LNCaP clone FGC (cell line): ENCODE measurements at regions not wholly inside any gene's neighbourhood (a gene's known extent, or its start where the extent isn't known, plus 50 kb on each side); places are given as distances from the start of the nearest gene placed in this dataset.
A peak's percentile ranks its signal among the peaks of the same experiment; 100 is the strongest.

Source experiments
- DNase-seq: peaks from one replicate; pipeline ENCODE4 v3.0.0-alpha.2; 2011; ENCODE audit warnings: low read depth
- H3K4me3 ChIP-seq: 2 replicates; pipeline ENCODE4 v1.5.1; 2011; ENCODE audit warnings: mild to moderate bottlenecking, low read depth, low read length, control low read depth
- CTCF ChIP-seq: IDR thresholded peaks from 2 replicates; pipeline ENCODE4 v1.5.1; 2012; ENCODE audit warnings: mild to moderate bottlenecking; ENCODE audit not compliant: control insufficient read depth, insufficient read depth; ENCODE audit errors: extremely low read depth

- TF ChIP-seq CTCF, result no peak
- no peak overlapping the region for H3K4me3 ChIP-seq
- DNase-seq, result no peak
These were observed 103.9 kb upstream of the HDAC4 start for GRCh38 chr2:239504643-239505235.

GRCh38 chr2:239502430-239503186 lies 101.8 kb upstream of the HDAC4 start:
- no peak for TF ChIP-seq CTCF
- DNase-seq, result no peak

GRCh38 chr2:239500574-239501550 lies 100.0 kb upstream of the HDAC4 start:
- H3K4me3 ChIP-seq, result no peak overlapping the region
- no peak for TF ChIP-seq CTCF
- DNase-seq, result no peak

More at GRCh38 chr2:239502430-239503186, 101.8 kb upstream of the HDAC4 start:
- no peak overlapping the region for H3K4me3 ChIP-seq

GRCh38 chr2:239499726-239500573 lies 99.1 kb upstream of the HDAC4 start:
- TF ChIP-seq CTCF, result no peak
- H3K4me3 ChIP-seq, result no peak overlapping the region
- DNase-seq, result no peak

GRCh38 chr2:239498981-239499634 lies 98.3 kb upstream of the HDAC4 start:
- DNase-seq, result no peak
- TF ChIP-seq CTCF, result no peak
- no peak overlapping the region for H3K4me3 ChIP-seq

GRCh38 chr2:239498576-239498975 lies 97.8 kb upstream of the HDAC4 start:
- H3K4me3 ChIP-seq, result no peak overlapping the region
- peak; percentile 63 for DNase-seq
- TF ChIP-seq CTCF, result no peak
